HG02610 (cell line): ENCODE measurements at regions not wholly inside any gene's neighbourhood (a gene's known extent, or its start where the extent isn't known, plus 50 kb on each side); places are given as distances from the start of the nearest gene placed in this dataset.

Source experiments
- ATAC-seq: cut with Tn5 transposase; IDR thresholded peaks from one replicate; pipeline ENCODE4 v1.9.1; 2021; ENCODE audit warnings: mild to moderate bottlenecking, moderate library complexity; ENCODE audit not compliant: unreplicated experiment

GRCh38 chr12:34340534-34341361 lies 318.5 kb downstream of the ALG10 start:
- ATAC-seq: no peak

- no peak for ATAC-seq
Measured at GRCh38 chr12:34341362-34341733, 319.1 kb downstream of the ALG10 start.

- no peak for ATAC-seq
Measured at GRCh38 chr12:34342048-34342447, 319.8 kb downstream of the ALG10 start.

GRCh38 chr12:34343345-34343744 lies 321.0 kb downstream of the ALG10 start:
- ATAC-seq: no peak

- no peak for ATAC-seq
Measured at GRCh38 chr12:34343766-34344165, 321.5 kb downstream of the ALG10 start.

GRCh38 chr12:34344851-34345522 lies 322.7 kb downstream of the ALG10 start:
- no peak for ATAC-seq

- no peak for ATAC-seq
Measured at GRCh38 chr12:34345801-34346200, 323.5 kb downstream of the ALG10 start.

- no peak for ATAC-seq
Measured at GRCh38 chr12:34346372-34347034, 324.2 kb downstream of the ALG10 start.

- ATAC-seq: no peak
Measured at GRCh38 chr12:34347367-34347766, 325.1 kb downstream of the ALG10 start.

- no peak for ATAC-seq
Measured at GRCh38 chr12:34348064-34348463, 325.8 kb downstream of the ALG10 start.

GRCh38 chr12:34348836-34349672 lies 326.8 kb downstream of the ALG10 start:
- no peak for ATAC-seq

- ATAC-seq: no peak
Measured at GRCh38 chr12:34349673-34349961, 327.3 kb downstream of the ALG10 start.

GRCh38 chr12:34350092-34351041 lies 328.1 kb downstream of the ALG10 start:
- no peak for ATAC-seq

GRCh38 chr12:34352098-34352497 lies 329.8 kb downstream of the ALG10 start:
- ATAC-seq: no peak

- no peak for ATAC-seq
Measured at GRCh38 chr12:34354239-34355200, 332.2 kb downstream of the ALG10 start.

- ATAC-seq: no peak
Measured at GRCh38 chr12:34356233-34356987, 334.1 kb downstream of the ALG10 start.

- no peak for ATAC-seq
Measured at GRCh38 chr12:34357791-34358190, 335.5 kb downstream of the ALG10 start.

- no peak for ATAC-seq
Measured at GRCh38 chr12:34358198-34358597, 335.9 kb downstream of the ALG10 start.
